GM12872 (cell line): ENCODE measurements at regions not wholly inside any gene's neighbourhood (a gene's known extent, or its start where the extent isn't known, plus 50 kb on each side); places are given as distances from the start of the nearest gene placed in this dataset.

ENCODE experiments used
- TF ChIP-seq, protein P1 (sequence below): IDR thresholded peaks from 3 replicates; pipeline ENCODE4 v1.5.1; 2011; ENCODE audit warnings: low read depth, mild to moderate bottlenecking, low read length, moderate library complexity; ENCODE audit not compliant: insufficient read depth

DNA sequence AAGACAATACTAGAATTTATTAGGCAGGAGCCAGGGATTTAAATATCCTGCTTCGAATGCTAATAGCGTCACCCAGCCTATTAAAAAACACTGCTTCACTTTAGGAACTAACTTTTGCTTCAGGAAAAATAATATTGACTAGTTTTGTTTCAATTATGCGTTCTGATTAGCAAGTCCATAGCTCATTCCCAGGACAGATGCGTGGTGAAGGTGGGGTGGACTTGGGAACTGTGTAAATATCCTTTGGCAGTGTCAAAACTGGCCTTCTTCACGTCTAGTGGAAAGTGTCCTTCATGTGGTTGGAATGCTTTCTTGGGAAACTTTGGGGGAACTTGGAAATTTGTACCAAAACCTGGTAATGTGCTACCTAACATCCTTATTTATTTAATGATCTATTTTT is 474.8 kb upstream of the NOVA1 start:
- TF ChIP-seq, protein P1, sequence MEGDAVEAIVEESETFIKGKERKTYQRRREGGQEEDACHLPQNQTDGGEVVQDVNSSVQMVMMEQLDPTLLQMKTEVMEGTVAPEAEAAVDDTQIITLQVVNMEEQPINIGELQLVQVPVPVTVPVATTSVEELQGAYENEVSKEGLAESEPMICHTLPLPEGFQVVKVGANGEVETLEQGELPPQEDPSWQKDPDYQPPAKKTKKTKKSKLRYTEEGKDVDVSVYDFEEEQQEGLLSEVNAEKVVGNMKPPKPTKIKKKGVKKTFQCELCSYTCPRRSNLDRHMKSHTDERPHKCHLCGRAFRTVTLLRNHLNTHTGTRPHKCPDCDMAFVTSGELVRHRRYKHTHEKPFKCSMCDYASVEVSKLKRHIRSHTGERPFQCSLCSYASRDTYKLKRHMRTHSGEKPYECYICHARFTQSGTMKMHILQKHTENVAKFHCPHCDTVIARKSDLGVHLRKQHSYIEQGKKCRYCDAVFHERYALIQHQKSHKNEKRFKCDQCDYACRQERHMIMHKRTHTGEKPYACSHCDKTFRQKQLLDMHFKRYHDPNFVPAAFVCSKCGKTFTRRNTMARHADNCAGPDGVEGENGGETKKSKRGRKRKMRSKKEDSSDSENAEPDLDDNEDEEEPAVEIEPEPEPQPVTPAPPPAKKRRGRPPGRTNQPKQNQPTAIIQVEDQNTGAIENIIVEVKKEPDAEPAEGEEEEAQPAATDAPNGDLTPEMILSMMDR = no peak

DNA sequence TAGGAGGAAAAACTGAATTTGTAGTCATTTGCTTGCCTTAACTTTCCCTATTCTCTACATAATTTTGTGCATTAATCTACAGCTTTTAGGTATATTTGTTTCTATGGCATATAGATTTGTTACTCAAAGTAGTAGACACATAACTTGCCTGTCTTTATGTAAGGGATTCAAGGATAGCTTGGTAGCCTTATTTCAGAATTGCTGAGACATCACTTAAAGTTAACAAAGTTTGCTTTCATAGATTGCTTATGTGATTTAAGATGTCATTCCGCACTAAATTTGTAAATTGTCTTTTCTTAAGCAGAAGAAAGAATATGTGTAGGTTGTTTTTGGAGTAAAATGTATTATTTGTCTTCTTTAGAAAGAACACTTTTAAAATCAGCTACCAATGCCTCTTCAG is 477.7 kb upstream of the NOVA1 start:
- TF ChIP-seq, protein P1 = no peak

DNA sequence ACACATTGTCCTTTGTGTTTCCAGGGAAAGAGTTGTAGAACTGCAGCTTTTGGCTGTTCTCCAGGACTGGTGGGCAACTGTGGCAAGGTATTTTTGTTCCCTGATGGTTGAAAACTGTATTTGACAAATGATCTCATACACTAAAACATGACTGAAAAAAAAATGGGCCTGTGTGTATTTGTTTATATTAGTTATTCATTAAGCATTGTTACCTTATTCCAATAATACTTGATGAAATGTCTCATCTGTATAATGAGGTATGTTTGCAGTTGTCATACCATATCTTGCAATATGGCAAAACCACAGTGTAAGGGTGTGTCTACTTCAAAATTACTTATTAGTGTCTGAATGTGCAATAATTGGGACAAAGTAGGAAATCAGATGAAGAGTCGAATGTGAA is 479.4 kb upstream of the NOVA1 start:
- TF ChIP-seq, protein P1 = no peak

DNA sequence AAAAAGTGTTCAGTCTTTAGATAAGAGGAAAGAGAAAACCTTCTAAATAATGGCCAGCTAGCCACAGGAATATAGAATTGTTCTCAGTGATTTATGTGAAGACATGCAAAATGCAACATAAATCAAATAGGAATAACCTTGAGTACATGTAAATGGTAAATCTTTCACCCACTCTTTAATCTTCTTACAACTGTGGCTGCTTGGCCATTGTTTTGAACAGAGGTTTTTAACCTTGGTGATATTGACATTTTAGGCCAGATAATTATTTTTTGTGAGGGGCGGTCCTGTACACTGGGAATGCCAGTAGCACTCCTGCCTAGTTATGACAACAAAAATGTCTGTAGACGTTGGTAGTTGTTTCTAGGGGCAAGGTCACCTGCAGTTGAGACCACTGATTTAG is 479.9 kb upstream of the NOVA1 start:
- TF ChIP-seq, protein P1 = no peak

DNA sequence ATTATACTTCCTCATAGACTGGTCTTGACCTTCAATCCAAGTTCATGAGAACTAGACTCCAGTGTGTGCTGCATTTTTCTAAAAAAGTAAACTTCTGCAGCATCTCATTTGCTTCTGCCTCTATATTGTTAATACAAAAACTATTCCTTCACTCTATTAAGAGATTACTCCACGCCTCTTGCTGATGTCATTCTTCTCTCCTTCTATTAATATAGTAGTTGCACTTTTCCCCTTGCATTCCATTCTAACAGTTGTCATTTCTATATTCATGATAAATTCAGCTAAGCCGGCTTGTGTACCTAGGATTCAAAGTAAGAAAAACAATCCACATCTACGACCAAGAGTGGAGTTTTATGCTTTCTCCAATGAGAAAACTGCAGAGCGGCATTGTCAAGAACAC is 480.4 kb upstream of the NOVA1 start:
- TF ChIP-seq, protein P1 = no peak

DNA sequence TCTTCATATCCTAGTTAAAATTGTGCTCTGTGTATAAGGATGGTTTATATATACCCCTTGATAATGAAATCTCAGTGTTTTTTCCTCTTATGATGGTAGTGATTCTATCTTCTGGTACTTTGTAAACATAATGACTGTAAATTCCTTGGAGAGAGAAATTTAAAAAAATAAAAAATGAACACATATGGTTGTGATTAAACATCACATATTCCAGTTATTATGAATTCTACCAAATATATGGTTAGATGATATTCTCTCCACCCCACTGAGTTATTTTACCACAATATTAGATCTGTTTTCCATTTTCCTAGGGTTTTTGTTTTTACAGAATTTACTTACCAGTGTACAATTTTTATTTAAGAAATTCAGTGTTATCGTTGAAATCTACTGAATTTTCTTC is 481.9 kb upstream of the NOVA1 start:
- TF ChIP-seq, protein P1 = no peak

DNA sequence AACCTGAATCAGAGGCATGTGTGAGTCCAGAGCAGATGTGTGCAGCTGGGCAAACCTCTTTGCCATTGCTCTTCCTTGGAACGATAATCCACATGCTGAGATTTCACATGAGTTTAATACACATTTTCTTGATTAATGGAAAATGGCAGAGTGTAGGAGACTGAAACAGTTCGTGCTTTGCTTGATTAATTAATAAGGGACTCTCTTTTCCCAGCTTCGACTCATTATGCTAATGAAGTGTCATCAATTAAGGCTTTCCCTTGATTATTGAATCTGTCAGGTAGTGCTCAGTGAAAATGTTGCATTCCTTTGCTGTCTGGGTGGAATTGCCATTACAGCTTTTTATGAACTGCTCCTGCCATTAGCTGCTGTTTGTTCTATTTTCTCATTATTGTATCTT is 487.7 kb upstream of the NOVA1 start:
- TF ChIP-seq, protein P1 = no peak

DNA sequence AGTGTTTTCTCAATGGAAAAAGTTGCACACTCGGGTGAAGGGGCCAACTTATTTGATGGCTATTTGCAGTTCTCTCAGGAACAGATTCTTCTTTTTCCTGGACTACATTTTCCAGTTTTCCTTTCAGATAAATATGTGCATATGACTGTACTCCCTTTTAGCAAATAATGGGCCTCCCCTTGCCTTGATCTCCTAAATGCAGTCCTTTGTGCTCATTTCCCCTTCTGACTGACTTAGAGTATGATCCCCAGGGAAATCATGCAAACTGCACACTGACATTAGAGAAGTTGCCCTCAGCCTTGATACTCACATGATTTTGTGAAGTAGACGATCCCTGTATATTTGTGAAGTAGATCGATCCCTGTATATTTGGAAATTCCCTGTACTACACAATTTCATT is 492.9 kb upstream of the NOVA1 start:
- TF ChIP-seq, protein P1 = no peak
